Endodermal cell (in vitro differentiated cells): ENCODE measurements at regions not wholly inside any gene's neighbourhood (a gene's known extent, or its start where the extent isn't known, plus 50 kb on each side); places are given as distances from the start of the nearest gene placed in this dataset.

Experiments
- DNase-seq: peaks from one replicate; pipeline ENCODE4 v3.0.0-alpha.2; 2017
- H3K27ac ChIP-seq: 2 replicates; pipeline ENCODE4 v1.5.1; 2013; ENCODE audit warnings: mild to moderate bottlenecking, low read depth, low read length, moderate library complexity
- H3K27me3 ChIP-seq: 2 replicates; pipeline ENCODE4 v1.6.1; 2013; ENCODE audit warnings: mild to moderate bottlenecking, low read length, moderate library complexity; ENCODE audit not compliant: insufficient read depth, control insufficient read depth, poor library complexity, severe bottlenecking
- H3K36me3 ChIP-seq: 2 replicates; pipeline ENCODE4 v1.7.0; 2013; ENCODE audit warnings: mild to moderate bottlenecking, low read length, moderate library complexity; ENCODE audit not compliant: control insufficient read depth, insufficient read depth
- H3K4me1 ChIP-seq: one replicate; pipeline ENCODE4 v1.7.0; 2013; ENCODE audit warnings: low read length; ENCODE audit not compliant: control insufficient read depth, insufficient read depth
- H3K4me3 ChIP-seq: 2 replicates; pipeline ENCODE4 v1.5.1; 2013; ENCODE audit warnings: mild to moderate bottlenecking, low read length, moderate library complexity
- H3K9ac ChIP-seq: 2 replicates; pipeline ENCODE4 v1.6.1; 2013; ENCODE audit warnings: mild to moderate bottlenecking, low read length, moderate library complexity; ENCODE audit not compliant: poor library complexity, severe bottlenecking; ENCODE audit errors: extremely low read depth
- H3K9me3 ChIP-seq: 2 replicates; pipeline ENCODE4 v1.6.1; 2013; ENCODE audit warnings: mild to moderate bottlenecking, low read length, moderate library complexity; ENCODE audit not compliant: control insufficient read depth
- H3K27ac Mint-ChIP-seq: 2 replicates; pipeline ENCODE4 v1.8.0; 2020; ENCODE audit warnings: mixed read lengths
- H3K27me3 Mint-ChIP-seq: 2 replicates; pipeline ENCODE4 v1.8.0; 2021; ENCODE audit warnings: mild to moderate bottlenecking, mixed read lengths; ENCODE audit not compliant: insufficient read depth
- H3K36me3 Mint-ChIP-seq: 2 replicates; pipeline ENCODE4 v1.8.0; 2020; ENCODE audit warnings: low read depth, mixed read lengths
- H3K4me1 Mint-ChIP-seq: 2 replicates; pipeline ENCODE4 v1.8.0; 2020; ENCODE audit warnings: mixed read lengths
- H3K4me3 Mint-ChIP-seq: 2 replicates; pipeline ENCODE4 v1.8.0; 2020; ENCODE audit warnings: mild to moderate bottlenecking, moderate library complexity, mixed read lengths
- H3K9me3 Mint-ChIP-seq: 2 replicates; pipeline ENCODE4 v1.8.0; 2020; ENCODE audit warnings: mild to moderate bottlenecking, mixed read lengths
- CTCF ChIP-seq: fragments of 200-600 bp; sonication (generic); conservative IDR thresholded peaks from 2 replicates; pipeline ENCODE4 v1.5.0; 2021; ENCODE audit warnings: antibody characterized with exemption, mild to moderate bottlenecking
- WGBS, 2 experiments: methylation state at CpG; one replicate each; pipeline versions ENCODE4 v1.1.5 to v1.1.7; 2013; ENCODE audit warnings: missing lambda C conversion rate in 2 of 2, mixed read lengths in 1 of 2; ENCODE audit not compliant: insufficient coverage in 1 of 2, insufficient read length in 1 of 2; 5-methylcytosine and 5-hydroxymethylcytosine counted together

GRCh38 chr5:87137283-87137682, 130.4 kb upstream of the RASA1 start:
- no peaks in the 10 kb centered on the region for H3K4me1 ChIP-seq
- H3K4me3 ChIP-seq = no peak overlapping the region
- peaks cover 2% of the 10 kb centered on the region for H3K4me1 Mint-ChIP-seq
- 95 to 100% methylated on average over 2 to 3 of the region's 3 CpGs for WGBS, 2 experiments
- no peak overlapping the region for H3K27ac Mint-ChIP-seq
- H3K9me3 ChIP-seq = no peaks in the 10 kb centered on the region
- H3K27me3 Mint-ChIP-seq = no peaks in the 10 kb centered on the region
- H3K27me3 ChIP-seq = no peaks in the 10 kb centered on the region
- H3K9ac ChIP-seq = no peak overlapping the region
- H3K27ac ChIP-seq = no peak overlapping the region
- TF ChIP-seq CTCF = no peak
- H3K36me3 ChIP-seq = no peaks in the 10 kb centered on the region
- H3K36me3 Mint-ChIP-seq = no peaks in the 10 kb centered on the region
- no peaks in the 10 kb centered on the region for H3K9me3 Mint-ChIP-seq
- no peak for DNase-seq
- H3K4me3 Mint-ChIP-seq = no peak overlapping the region

DNA sequence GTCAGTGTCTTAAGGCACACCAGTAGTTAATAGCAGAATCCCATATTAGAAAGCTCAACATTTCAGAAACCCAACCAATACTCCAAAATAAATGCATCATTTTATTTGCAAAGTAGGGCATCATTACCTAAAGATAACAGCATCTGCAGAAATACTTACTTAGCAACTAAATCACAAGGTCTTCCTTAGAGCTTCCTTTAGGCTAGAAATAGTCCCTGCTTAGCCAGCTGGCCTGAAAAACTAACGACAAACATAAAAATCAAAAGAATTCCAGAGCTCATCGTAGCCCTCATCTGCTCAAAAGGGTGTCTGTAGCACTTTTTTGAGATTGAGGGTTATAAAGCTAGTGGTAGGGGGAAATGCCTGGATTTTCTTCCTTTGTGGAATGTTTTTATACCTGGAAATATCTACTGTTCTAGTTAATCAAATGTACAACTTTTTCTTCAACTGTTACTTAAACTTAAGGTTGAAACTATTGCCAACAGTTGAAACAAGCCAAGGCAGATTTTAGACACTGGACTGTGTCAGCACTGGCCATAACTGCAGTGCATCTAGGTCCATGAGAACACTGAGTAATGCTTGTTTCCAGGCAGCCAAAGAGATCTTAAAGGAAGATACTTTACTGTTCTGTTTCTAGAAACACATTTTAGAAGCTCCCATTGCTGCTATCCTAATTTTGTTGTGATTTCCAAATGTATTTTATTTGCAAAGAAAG, 129.4 kb upstream of the RASA1 start:
- Mint-ChIP-seq H3K4me1 (peaks cover 2% of the 10 kb centered on the region), H3K9me3 (no peaks in the 10 kb centered on the region), H3K4me3 (no peak overlapping the region), H3K27me3 (no peaks in the 10 kb centered on the region), H3K36me3 (no peaks in the 10 kb centered on the region), H3K27ac (no peak overlapping the region)
- Histone ChIP-seq H3K36me3 (no peaks in the 10 kb centered on the region), H3K9me3 (no peaks in the 10 kb centered on the region), H3K4me3 (no peak overlapping the region), H3K9ac (no peak overlapping the region), H3K27ac (no peak overlapping the region), H3K4me1 (no peaks in the 10 kb centered on the region), H3K27me3 (no peaks in the 10 kb centered on the region)
- no peak for DNase-seq
- no peak for TF ChIP-seq CTCF
- WGBS, 2 experiments = 57 to 100% methylated on average over 1 to 2 of the region's 2 CpGs

- TF ChIP-seq CTCF = no peak
- no peak for DNase-seq
- H3K4me3 Mint-ChIP-seq = no peak overlapping the region
- no peak overlapping the region for H3K9ac ChIP-seq
- H3K4me1 Mint-ChIP-seq = peaks cover 2% of the 10 kb centered on the region
- H3K4me3 ChIP-seq = no peak overlapping the region
- H3K27ac Mint-ChIP-seq = no peak overlapping the region
- no peaks in the 10 kb centered on the region for H3K27me3 ChIP-seq
- no peaks in the 10 kb centered on the region for H3K27me3 Mint-ChIP-seq
- H3K27ac ChIP-seq = no peak overlapping the region
- no peaks in the 10 kb centered on the region for H3K9me3 Mint-ChIP-seq
- no peaks in the 10 kb centered on the region for H3K9me3 ChIP-seq
- no peaks in the 10 kb centered on the region for H3K36me3 Mint-ChIP-seq
- H3K4me1 ChIP-seq = no peaks in the 10 kb centered on the region
- H3K36me3 ChIP-seq = no peaks in the 10 kb centered on the region
Measured at GRCh38 chr5:87139795-87140194, 127.9 kb upstream of the RASA1 start.
